Femur (tissue), 1 donor: ENCODE measurements at regions not wholly inside any gene's neighbourhood (a gene's known extent, or its start where the extent isn't known, plus 50 kb on each side); places are given as distances from the start of the nearest gene placed in this dataset.
"Not testable (repeated sequence)": the region's sequence is repeated elsewhere in the genome, so short reads cannot be mapped to it uniquely, and the experiment has no call there.

ENCODE experiments used
- DNase-seq: peaks from one replicate; pipeline ENCODE4 v3.0.0-alpha.2; 2017

GRCh38 chr10:46749470-46749869 is 161.8 kb upstream of the PTPN20 start:
- not testable (repeated sequence) for DNase-seq

GRCh38 chr10:46753763-46754162 is 157.5 kb upstream of the PTPN20 start:
- DNase-seq: not testable (repeated sequence)

GRCh38 chr10:46761471-46761870 is 149.8 kb upstream of the PTPN20 start:
- not testable (repeated sequence) for DNase-seq

GRCh38 chr10:46768515-46769291 is 142.5 kb upstream of the PTPN20 start:
- not testable (repeated sequence) for DNase-seq

GRCh38 chr10:46773178-46773896 is 137.9 kb upstream of the PTPN20 start:
- DNase-seq: not testable (repeated sequence)

GRCh38 chr10:46773897-46774236 is 137.4 kb upstream of the PTPN20 start:
- not testable (repeated sequence) for DNase-seq

GRCh38 chr10:46774366-46774765 is 136.9 kb upstream of the PTPN20 start:
- DNase-seq: not testable (repeated sequence)

- not testable (repeated sequence) for DNase-seq
Measured at GRCh38 chr10:46774945-46775667, 136.1 kb upstream of the PTPN20 start.

GRCh38 chr10:46775668-46776059 is 135.6 kb upstream of the PTPN20 start:
- DNase-seq: not testable (repeated sequence)

- peak; percentile 77 for DNase-seq
Measured at GRCh38 chr10:46779571-46779970, 131.7 kb upstream of the PTPN20 start.

- DNase-seq: not testable (repeated sequence)
Measured at GRCh38 chr10:46780164-46780563, 131.1 kb upstream of the PTPN20 start.

GRCh38 chr10:46781001-46781400 is 130.2 kb upstream of the PTPN20 start:
- DNase-seq: not testable (repeated sequence)

- DNase-seq: not testable (repeated sequence)
Measured at GRCh38 chr10:46782001-46782874, 129.0 kb upstream of the PTPN20 start.

GRCh38 chr10:46784665-46785064 is 126.6 kb upstream of the PTPN20 start:
- DNase-seq: not testable (repeated sequence)

- not testable (repeated sequence) for DNase-seq
Measured at GRCh38 chr10:46786125-46786517, 125.1 kb upstream of the PTPN20 start.

- peak; percentile 82 for DNase-seq
Measured at GRCh38 chr10:46786518-46787320, 124.5 kb upstream of the PTPN20 start.

- DNase-seq: peak; percentile 41
Measured at GRCh38 chr10:46787321-46787615, 124.0 kb upstream of the PTPN20 start.

- not testable (repeated sequence) for DNase-seq
Measured at GRCh38 chr10:46792657-46793357, 118.4 kb upstream of the PTPN20 start.

GRCh38 chr10:46796351-46796750 is 114.9 kb upstream of the PTPN20 start:
- DNase-seq: not testable (repeated sequence)

- not testable (repeated sequence) for DNase-seq
Measured at GRCh38 chr10:46802010-46802409, 109.2 kb upstream of the PTPN20 start.

GRCh38 chr10:46803082-46803481 is 108.1 kb upstream of the PTPN20 start:
- DNase-seq: not testable (repeated sequence)
